ENCODE measurements at regions not wholly inside any gene's neighbourhood (a gene's known extent, or its start where the extent isn't known, plus 50 kb on each side); places are given as distances from the start of the nearest gene placed in this dataset.

- Histone ChIP-seq H2AFZ (ENCODE audit: low read depth, low read length) (no peak overlapping the region), H3K9me1 (replicated peaks; ENCODE audit: control insufficient read depth, extremely low read depth, insufficient read depth, low read length) (no peaks in the 10 kb centered on the region), H3K27me3 (ENCODE audit: control insufficient read depth in 2 of 2, insufficient read depth in 2 of 2, low read length in 2 of 2) (no peaks in the 10 kb centered on the region), H3K79me2 (ENCODE audit: control insufficient read depth, insufficient read depth, low read length) (no peaks in the 10 kb centered on the region), H3K9me3 (replicated peaks; ENCODE audit: control insufficient read depth, insufficient read depth, low read length) (no peaks in the 10 kb centered on the region), H3K4me3 (replicated peaks in 1 of 3; ENCODE audit: insufficient read depth in 1 of 3, low read depth in 1 of 3, low read length in 3 of 3) (no peak overlapping the region), H3K36me3 (ENCODE audit: control insufficient read depth in 2 of 2, extremely low read depth in 1 of 2, insufficient read depth in 2 of 2, low read length in 2 of 2) (no peaks in the 10 kb centered on the region), H3K9ac (replicated peaks; ENCODE audit: extremely low read depth, insufficient read depth, low read length) (no peak overlapping the region), H3K4me2 (ENCODE audit: insufficient read depth, low read length) (no peak overlapping the region), H4K20me1 (replicated peaks; ENCODE audit: control insufficient read depth, extremely low read depth, insufficient read depth, low read length) (no peaks in the 10 kb centered on the region), H3K27ac (ENCODE audit: insufficient read depth, low read depth, low read length) (no peak overlapping the region), H3K4me1 (ENCODE audit: control insufficient read depth, extremely low read depth, insufficient read depth, low read length) (no peaks in the 10 kb centered on the region)
- ChIA-PET CTCF (no interaction called here), POLR2A (no interaction called here)
- FAIRE-seq (no peak), DNase-seq (ENCODE audit: low read depth, low spot score) (peak; percentile 41)
- no peak for TF ChIP-seq JUN (IDR thresholded peaks at IDR 0.05; ENCODE audit: borderline replicate concordance, insufficient read depth, insufficient read length, low read depth)
- no TSS peak for BruUV-seq (replicated peaks)
- intact Hi-C loops (cut with micrococcal nuclease) = no loop called here
- dilution Hi-C loops (cut with MboI; ENCODE audit: extremely low pct_ligation_motif_present, low sequenced_read_pairs) = no loop called here
These were observed 172.1 kb upstream of the GAS1 start for GRCh38 chr9:87119328-87119881.

- TF ChIP-seq POLR2AphosphoS5 (IDR thresholded peaks at IDR 0.05; ENCODE audit: insufficient read depth, low read depth, low read length) = no peak
- TF ChIP-seq, protein P1, sequence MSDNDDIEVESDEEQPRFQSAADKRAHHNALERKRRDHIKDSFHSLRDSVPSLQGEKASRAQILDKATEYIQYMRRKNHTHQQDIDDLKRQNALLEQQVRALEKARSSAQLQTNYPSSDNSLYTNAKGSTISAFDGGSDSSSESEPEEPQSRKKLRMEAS (IDR thresholded peaks at IDR 0.05; ENCODE audit: insufficient read depth, insufficient read length) = no peak
- TF ChIP-seq JUN (IDR thresholded peaks at IDR 0.05; ENCODE audit: borderline replicate concordance, insufficient read depth, insufficient read length, low read depth) = no peak
- no peak for TF ChIP-seq FOS (IDR thresholded peaks at IDR 0.05; ENCODE audit: borderline replicate concordance, insufficient read depth, low read length)
- no peak for TF ChIP-seq POLR2A (IDR thresholded peaks at IDR 0.05; ENCODE audit: low read depth, low read length)
- TF ChIP-seq, protein P2, sequence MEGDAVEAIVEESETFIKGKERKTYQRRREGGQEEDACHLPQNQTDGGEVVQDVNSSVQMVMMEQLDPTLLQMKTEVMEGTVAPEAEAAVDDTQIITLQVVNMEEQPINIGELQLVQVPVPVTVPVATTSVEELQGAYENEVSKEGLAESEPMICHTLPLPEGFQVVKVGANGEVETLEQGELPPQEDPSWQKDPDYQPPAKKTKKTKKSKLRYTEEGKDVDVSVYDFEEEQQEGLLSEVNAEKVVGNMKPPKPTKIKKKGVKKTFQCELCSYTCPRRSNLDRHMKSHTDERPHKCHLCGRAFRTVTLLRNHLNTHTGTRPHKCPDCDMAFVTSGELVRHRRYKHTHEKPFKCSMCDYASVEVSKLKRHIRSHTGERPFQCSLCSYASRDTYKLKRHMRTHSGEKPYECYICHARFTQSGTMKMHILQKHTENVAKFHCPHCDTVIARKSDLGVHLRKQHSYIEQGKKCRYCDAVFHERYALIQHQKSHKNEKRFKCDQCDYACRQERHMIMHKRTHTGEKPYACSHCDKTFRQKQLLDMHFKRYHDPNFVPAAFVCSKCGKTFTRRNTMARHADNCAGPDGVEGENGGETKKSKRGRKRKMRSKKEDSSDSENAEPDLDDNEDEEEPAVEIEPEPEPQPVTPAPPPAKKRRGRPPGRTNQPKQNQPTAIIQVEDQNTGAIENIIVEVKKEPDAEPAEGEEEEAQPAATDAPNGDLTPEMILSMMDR (IDR thresholded peaks at IDR 0.05; ENCODE audit: extremely low read depth in 1 of 2, insufficient read depth in 1 of 2, low read depth in 1 of 2, low read length in 2 of 2) = no peak
- no peak for TF ChIP-seq GATA2 (IDR thresholded peaks at IDR 0.05; ENCODE audit: insufficient read depth, insufficient read length, low read depth, low read length)
These were observed 173.3 kb upstream of the GAS1 start for GRCh38 chr9:87120610-87121009.

More at GRCh38 chr9:87120610-87121009, 173.3 kb upstream of the GAS1 start:
- Histone ChIP-seq H4K20me1 (replicated peaks; ENCODE audit: control insufficient read depth, extremely low read depth, insufficient read depth, low read length) (no peaks in the 10 kb centered on the region), H3K27me3 (ENCODE audit: control insufficient read depth in 2 of 2, insufficient read depth in 2 of 2, low read length in 2 of 2) (no peaks in the 10 kb centered on the region), H2AFZ (ENCODE audit: low read depth, low read length) (no peak overlapping the region), H3K4me3 (replicated peaks in 1 of 3; ENCODE audit: insufficient read depth in 1 of 3, low read depth in 1 of 3, low read length in 3 of 3) (no peak overlapping the region), H3K9me3 (replicated peaks; ENCODE audit: control insufficient read depth, insufficient read depth, low read length) (no peaks in the 10 kb centered on the region), H3K79me2 (ENCODE audit: control insufficient read depth, insufficient read depth, low read length) (no peaks in the 10 kb centered on the region), H3K27ac (ENCODE audit: insufficient read depth, low read depth, low read length) (no peak overlapping the region), H3K4me1 (ENCODE audit: control insufficient read depth, extremely low read depth, insufficient read depth, low read length) (no peaks in the 10 kb centered on the region), H3K9me1 (replicated peaks; ENCODE audit: control insufficient read depth, extremely low read depth, insufficient read depth, low read length) (no peaks in the 10 kb centered on the region), H3K4me2 (ENCODE audit: insufficient read depth, low read length) (no peak overlapping the region), H3K9ac (replicated peaks; ENCODE audit: extremely low read depth, insufficient read depth, low read length) (no peak overlapping the region), H3K36me3 (ENCODE audit: control insufficient read depth in 2 of 2, extremely low read depth in 1 of 2, insufficient read depth in 2 of 2, low read length in 2 of 2) (no peaks in the 10 kb centered on the region)
- DNase-seq (ENCODE audit: low read depth, low spot score) (peak; percentile 2), FAIRE-seq (no peak)
- POLR2A ChIA-PET = no interaction called here
- CTCF ChIA-PET = no interaction called here
- intact Hi-C loops (cut with micrococcal nuclease) (no loop called here), dilution Hi-C loops (cut with MboI; ENCODE audit: extremely low pct_ligation_motif_present, low sequenced_read_pairs) (no loop called here)
- no TSS peak for BruUV-seq (replicated peaks)

Data from endothelial cell of umbilical vein (primary cell).